Natural killer cell (primary cell): ENCODE measurements at regions not wholly inside any gene's neighbourhood (a gene's known extent, or its start where the extent isn't known, plus 50 kb on each side); places are given as distances from the start of the nearest gene placed in this dataset.
"Not testable (repeated sequence)": the region's sequence is repeated elsewhere in the genome, so short reads cannot be mapped to it uniquely, and the experiment has no call there.

Experiments used
- ATAC-seq, 3 donors: fragments of 150-1000 bp in 2 of 3; fragments of 200-7000 bp in 1 of 3; cut with Tn5 transposase; 1 replicate in 1 of 3; 2 replicates in 2 of 3; pipeline ENCODE4 v1.10.0; 2021; ENCODE audit warnings: mild to moderate bottlenecking in 2 of 3, moderate library complexity in 2 of 3
- DNase-seq, 2 donors: peaks; one replicate each; pipeline versions ENCODE4 v3.0.0 to v3.0.0-alpha.2; 2013 to 2021; ENCODE audit warnings: mixed read lengths in 1 of 2
- H3K27ac ChIP-seq: one replicate; pipeline ENCODE4 v1.5.1; 2013; ENCODE audit warnings: mild to moderate bottlenecking, low read length
- H3K27me3 ChIP-seq: one replicate; pipeline ENCODE4 v1.6.1; 2013; ENCODE audit warnings: low read length; ENCODE audit not compliant: control insufficient read depth, insufficient read depth
- H3K36me3 ChIP-seq: one replicate; pipeline ENCODE4 v1.6.1; 2013; ENCODE audit warnings: low read length; ENCODE audit not compliant: control insufficient read depth, insufficient read depth
- H3K4me1 ChIP-seq: one replicate; pipeline ENCODE4 v1.6.1; 2013; ENCODE audit warnings: low read length; ENCODE audit not compliant: control insufficient read depth, insufficient read depth
- H3K4me3 ChIP-seq: one replicate; pipeline ENCODE4 v1.5.1; 2013; ENCODE audit warnings: low read length
- H3K9me3 ChIP-seq: one replicate; pipeline ENCODE4 v1.6.1; 2013; ENCODE audit warnings: low read length; ENCODE audit not compliant: control insufficient read depth, insufficient read depth
- H3K27ac Mint-ChIP-seq, 2 donors: one replicate each; pipeline ENCODE4 v1.8.0; 2022; ENCODE audit warnings: mild to moderate bottlenecking in 2 of 2, mixed read lengths in 2 of 2, moderate library complexity in 1 of 2
- H3K27me3 Mint-ChIP-seq, 2 donors: one replicate each; pipeline ENCODE4 v1.8.0; 2022; ENCODE audit warnings: low read depth in 2 of 2, mixed read lengths in 2 of 2
- H3K36me3 Mint-ChIP-seq: one replicate; pipeline ENCODE4 v1.8.0; 2022; ENCODE audit warnings: mixed read lengths
- H3K4me1 Mint-ChIP-seq, 2 donors: one replicate each; pipeline ENCODE4 v1.8.0; 2022; ENCODE audit warnings: mixed read lengths in 2 of 2
- H3K4me3 Mint-ChIP-seq: one replicate; pipeline ENCODE4 v1.8.0; 2022; ENCODE audit warnings: mild to moderate bottlenecking, moderate library complexity, mixed read lengths
- H3K9me3 Mint-ChIP-seq, 2 donors: one replicate each; pipeline ENCODE4 v1.8.0; 2022; ENCODE audit warnings: mixed read lengths in 2 of 2
- WGBS: methylation state at CpG from one replicate; pipeline ENCODE4 v1.1.7; 2013; ENCODE audit warnings: missing lambda C conversion rate; ENCODE audit not compliant: insufficient coverage; 5-methylcytosine and 5-hydroxymethylcytosine counted together
- intact Hi-C: fragments of 100-400 bp; cut with micrococcal nuclease; formaldehyde crosslinking; loops from one replicate; pipeline ENCODE4 v1.14.2; 2022
- TF ChIP-seq, protein P1 (sequence below): fragments of 200-600 bp; IDR thresholded peaks from one replicate; pipeline ENCODE4 v1.8.0; 2022; ENCODE audit warnings: antibody characterized with exemption

DNA sequence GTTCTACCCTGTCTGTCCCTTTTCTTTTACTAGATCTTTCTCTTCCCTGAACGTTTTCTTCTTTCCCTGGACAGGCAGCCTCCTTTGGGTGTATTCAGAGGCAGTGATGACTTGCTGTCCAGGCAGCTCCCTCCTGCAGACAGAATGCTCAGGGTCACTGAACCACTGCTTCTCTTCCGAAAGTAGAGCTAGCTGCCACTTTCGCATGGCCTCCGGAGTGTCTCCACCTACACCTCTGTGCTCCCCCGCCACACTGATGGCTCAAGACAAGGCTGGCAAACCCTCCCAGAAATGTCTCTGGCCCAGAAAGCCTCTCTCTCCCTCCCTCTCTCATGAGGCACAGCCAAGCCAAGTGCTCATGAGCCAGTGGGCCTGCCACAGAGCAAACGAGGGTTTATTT is 207.8 kb downstream of the CDRT15L2 start:
- peaks cover 4 to 24% of the 10 kb centered on the region in 2 donors for H3K4me1 Mint-ChIP-seq
- peak overlapping the region in 1 of 2 donors; percentile 54 for H3K27ac Mint-ChIP-seq
- H3K4me3 Mint-ChIP-seq = peak overlapping the region; percentile 33
- H3K27ac ChIP-seq = no peak overlapping the region
- H3K27me3 Mint-ChIP-seq = peaks cover 0 to 12% of the 10 kb centered on the region in 2 donors
- 94% methylated on average over 5 of the region's 6 CpGs for WGBS
- TF ChIP-seq, protein P1, sequence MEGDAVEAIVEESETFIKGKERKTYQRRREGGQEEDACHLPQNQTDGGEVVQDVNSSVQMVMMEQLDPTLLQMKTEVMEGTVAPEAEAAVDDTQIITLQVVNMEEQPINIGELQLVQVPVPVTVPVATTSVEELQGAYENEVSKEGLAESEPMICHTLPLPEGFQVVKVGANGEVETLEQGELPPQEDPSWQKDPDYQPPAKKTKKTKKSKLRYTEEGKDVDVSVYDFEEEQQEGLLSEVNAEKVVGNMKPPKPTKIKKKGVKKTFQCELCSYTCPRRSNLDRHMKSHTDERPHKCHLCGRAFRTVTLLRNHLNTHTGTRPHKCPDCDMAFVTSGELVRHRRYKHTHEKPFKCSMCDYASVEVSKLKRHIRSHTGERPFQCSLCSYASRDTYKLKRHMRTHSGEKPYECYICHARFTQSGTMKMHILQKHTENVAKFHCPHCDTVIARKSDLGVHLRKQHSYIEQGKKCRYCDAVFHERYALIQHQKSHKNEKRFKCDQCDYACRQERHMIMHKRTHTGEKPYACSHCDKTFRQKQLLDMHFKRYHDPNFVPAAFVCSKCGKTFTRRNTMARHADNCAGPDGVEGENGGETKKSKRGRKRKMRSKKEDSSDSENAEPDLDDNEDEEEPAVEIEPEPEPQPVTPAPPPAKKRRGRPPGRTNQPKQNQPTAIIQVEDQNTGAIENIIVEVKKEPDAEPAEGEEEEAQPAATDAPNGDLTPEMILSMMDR = no peak
- no peaks in the 10 kb centered on the region for H3K36me3 ChIP-seq
- intact Hi-C loops = no loop called here
- H3K9me3 ChIP-seq = no peaks in the 10 kb centered on the region
- no peaks in the 10 kb centered on the region for H3K27me3 ChIP-seq
- peaks cover 7% of the 10 kb centered on the region for H3K4me1 ChIP-seq
- ATAC-seq = peak in 1 of 3 donors; percentile 43
- H3K36me3 Mint-ChIP-seq = no peaks in the 10 kb centered on the region
- H3K4me3 ChIP-seq = no peak overlapping the region
- no peak for DNase-seq
- no peaks in the 10 kb centered on the region for H3K9me3 Mint-ChIP-seq

DNA sequence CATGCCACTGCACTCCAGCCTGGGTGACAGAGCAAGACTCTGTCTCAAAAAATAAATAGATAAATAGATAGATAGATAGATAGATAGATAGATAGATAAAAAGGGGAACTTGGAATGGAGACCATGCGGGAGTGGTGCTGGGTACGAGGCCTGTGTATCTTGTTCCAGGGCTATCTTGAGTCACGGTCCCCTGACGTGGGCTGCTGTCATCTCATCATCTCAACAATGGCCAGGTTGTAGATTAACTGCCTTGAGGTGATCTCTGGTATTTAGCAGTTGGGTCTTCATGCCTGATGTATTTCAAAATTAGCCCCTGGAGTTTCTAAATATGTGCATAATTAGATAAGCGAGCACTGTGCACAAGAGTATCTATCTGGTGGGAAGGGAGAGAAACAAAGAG is 212.1 kb downstream of the CDRT15L2 start:
- Mint-ChIP-seq H3K9me3 (no peaks in the 10 kb centered on the region), H3K4me1 (peaks cover 11 to 18% of the 10 kb centered on the region in 2 donors), H3K27ac (no peak overlapping the region), H3K27me3 (no peaks in the 10 kb centered on the region), H3K36me3 (no peaks in the 10 kb centered on the region), H3K4me3 (no peak overlapping the region)
- intact Hi-C loops = no loop called here
- H3K27me3 ChIP-seq = no peaks in the 10 kb centered on the region
- 93% methylated on average over 5 of the region's 5 CpGs for WGBS
- no peak overlapping the region for H3K4me3 ChIP-seq
- DNase-seq (no peak), ATAC-seq (no peak)
- no peak overlapping the region for H3K27ac ChIP-seq
- H3K36me3 ChIP-seq = no peaks in the 10 kb centered on the region
- peaks cover 3% of the 10 kb centered on the region for H3K4me1 ChIP-seq
- TF ChIP-seq, protein P1 = no peak
- no peaks in the 10 kb centered on the region for H3K9me3 ChIP-seq

DNA sequence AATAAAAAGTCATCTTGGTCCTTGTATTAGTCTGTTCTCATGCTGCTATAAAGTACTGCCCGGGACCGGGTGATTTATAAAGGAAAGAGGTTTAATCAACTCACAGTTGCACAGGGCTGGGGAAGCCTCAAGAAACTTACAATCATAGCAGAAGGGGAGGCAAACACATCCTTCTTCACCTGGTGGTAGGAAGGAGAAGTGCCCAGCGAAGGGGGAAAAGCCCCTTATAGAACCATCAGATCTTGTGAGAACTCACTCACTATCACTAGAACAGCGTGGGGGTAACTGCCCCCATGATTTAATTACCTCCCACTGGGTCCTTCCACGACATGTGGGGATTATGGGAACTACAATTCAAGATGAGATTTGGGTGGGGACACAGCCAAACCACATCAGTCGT is 215.0 kb downstream of the CDRT15L2 start:
- H3K27me3 ChIP-seq, H3K4me1 ChIP-seq, H3K4me3 ChIP-seq, DNase-seq, ATAC-seq, H3K9me3 Mint-ChIP-seq, H3K36me3 Mint-ChIP-seq, H3K27ac Mint-ChIP-seq, H3K9me3 ChIP-seq, H3K4me3 Mint-ChIP-seq, H3K27ac ChIP-seq, H3K27me3 Mint-ChIP-seq, intact Hi-C loops, H3K36me3 ChIP-seq: not testable (repeated sequence)
- H3K4me1 Mint-ChIP-seq = peaks cover 31 to 33% of the 10 kb centered on the region in 2 donors
- 62% methylated on average over 3 of the region's 6 CpGs for WGBS

DNA sequence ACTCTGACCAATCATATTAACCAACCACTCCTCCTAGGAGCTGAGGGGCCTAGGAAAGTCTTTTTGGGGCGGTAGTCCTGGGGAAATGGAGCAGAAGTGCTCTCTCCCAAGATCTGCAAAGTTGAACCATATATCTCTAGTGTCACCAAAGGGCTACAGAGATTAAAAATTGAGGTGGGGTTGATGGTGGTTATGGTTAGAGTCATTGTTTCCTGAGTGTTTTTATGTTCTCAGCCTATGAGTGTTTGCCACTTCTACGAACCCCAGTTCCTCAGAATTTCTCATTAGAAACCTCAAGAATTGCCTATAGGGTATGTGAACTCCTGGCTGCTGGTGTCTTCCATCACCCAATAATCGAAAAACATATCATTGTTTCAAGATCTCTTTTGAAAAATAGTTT is 217.8 kb downstream of the CDRT15L2 start:
- DNase-seq (peak in 1 of 2 donors; percentile 4), ATAC-seq (peak; percentile 75 to 90 (median 89))
- 51% methylated on average over 3 of the region's 3 CpGs for WGBS
- TF ChIP-seq, protein P1 = no peak
- H3K36me3 ChIP-seq = no peaks in the 10 kb centered on the region
- intact Hi-C loops = loop anchor here (5.0 kb wide), 1 partner anchor 95 kb away; no protein-coding TSS in a partner anchor
- H3K27ac ChIP-seq = peak overlapping the region; percentile 72
- Mint-ChIP-seq H3K36me3 (no peaks in the 10 kb centered on the region), H3K27me3 (no peaks in the 10 kb centered on the region), H3K4me3 (peak overlapping the region; percentile 83), H3K4me1 (peaks cover 39 to 47% of the 10 kb centered on the region in 2 donors), H3K27ac (peak overlapping the region; percentile 86 to 92), H3K9me3 (no peaks in the 10 kb centered on the region)
- no peaks in the 10 kb centered on the region for H3K9me3 ChIP-seq
- peaks cover 14% of the 10 kb centered on the region for H3K4me1 ChIP-seq
- H3K4me3 ChIP-seq = no peak overlapping the region
- no peaks in the 10 kb centered on the region for H3K27me3 ChIP-seq
